HUES64 (cell line): ENCODE measurements at regions not wholly inside any gene's neighbourhood (a gene's known extent, or its start where the extent isn't known, plus 50 kb on each side); places are given as distances from the start of the nearest gene placed in this dataset.
"Not testable (repeated sequence)": the region's sequence is repeated elsewhere in the genome, so short reads cannot be mapped to it uniquely, and the experiment has no call there.

Experiments used
- H3K27ac ChIP-seq: 2 replicates; pipeline ENCODE4 v1.7.0; 2013; ENCODE audit warnings: low read depth, low read length, inconsistent platforms
- H3K27me3 ChIP-seq: 2 replicates; pipeline ENCODE4 v1.6.1; 2013; ENCODE audit warnings: mild to moderate bottlenecking, low read length; ENCODE audit not compliant: insufficient read depth
- H3K36me3 ChIP-seq: 2 replicates; pipeline ENCODE4 v1.6.1; 2013; ENCODE audit warnings: mild to moderate bottlenecking, low read length; ENCODE audit not compliant: insufficient read depth
- H3K4me1 ChIP-seq: 2 replicates; pipeline ENCODE4 v1.6.1; 2013; ENCODE audit warnings: mild to moderate bottlenecking, low read length, moderate library complexity; ENCODE audit not compliant: insufficient read depth
- H3K4me3 ChIP-seq: 2 replicates; pipeline ENCODE4 v1.5.1; 2013; ENCODE audit warnings: mild to moderate bottlenecking, low read length, moderate library complexity
- H3K9ac ChIP-seq: 2 replicates; pipeline ENCODE4 v1.6.1; 2013; ENCODE audit warnings: mild to moderate bottlenecking, low read depth, low read length
- H3K9me3 ChIP-seq: 2 replicates; pipeline ENCODE4 v1.6.1; 2013; ENCODE audit warnings: low read depth, low read length; ENCODE audit not compliant: insufficient read depth
- WGBS: fragments of 150-250, 120-280 bp; methylation state at CpG from one replicate; pipeline ENCODE4 v1.1.7; 2013; ENCODE audit warnings: missing lambda C conversion rate; 5-methylcytosine and 5-hydroxymethylcytosine counted together

DNA sequence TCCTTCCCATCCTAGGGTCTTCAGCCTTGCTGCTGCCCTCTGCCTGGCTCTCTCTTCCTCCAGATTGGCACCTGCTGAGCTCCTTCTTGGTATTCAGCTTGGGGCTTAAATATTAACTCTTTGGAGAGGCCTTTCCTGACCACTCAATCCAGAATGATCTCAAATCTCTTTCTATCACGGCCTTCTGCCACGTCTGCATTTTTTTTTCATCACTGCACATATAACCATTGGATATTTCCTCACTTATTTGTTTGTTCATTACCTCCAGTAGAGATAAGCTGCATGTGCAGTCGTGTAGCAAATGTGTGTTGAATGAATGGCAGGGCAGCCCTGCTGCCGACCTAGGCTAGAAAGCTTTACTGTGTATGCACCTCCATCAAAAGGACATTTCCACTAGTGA lies 51.6 kb upstream of the MPP7 start:
- Histone ChIP-seq H3K36me3 (no peaks in the 10 kb centered on the region), H3K4me1 (no peaks in the 10 kb centered on the region), H3K9ac (no peak overlapping the region), H3K4me3 (no peak overlapping the region), H3K27ac (no peak overlapping the region), H3K9me3 (no peaks in the 10 kb centered on the region), H3K27me3 (no peaks in the 10 kb centered on the region)
- WGBS, result 92% methylated on average over 4 of the region's 4 CpGs

GRCh38 chr10:28355376-28355775 lies 52.5 kb upstream of the MPP7 start:
- Histone ChIP-seq H3K36me3 (no peaks in the 10 kb centered on the region), H3K27me3 (no peaks in the 10 kb centered on the region), H3K27ac (no peak overlapping the region), H3K4me1 (no peaks in the 10 kb centered on the region), H3K9me3 (no peaks in the 10 kb centered on the region), H3K9ac (no peak overlapping the region), H3K4me3 (no peak overlapping the region)
- 95% methylated on average over 2 of the region's 2 CpGs for WGBS

DNA sequence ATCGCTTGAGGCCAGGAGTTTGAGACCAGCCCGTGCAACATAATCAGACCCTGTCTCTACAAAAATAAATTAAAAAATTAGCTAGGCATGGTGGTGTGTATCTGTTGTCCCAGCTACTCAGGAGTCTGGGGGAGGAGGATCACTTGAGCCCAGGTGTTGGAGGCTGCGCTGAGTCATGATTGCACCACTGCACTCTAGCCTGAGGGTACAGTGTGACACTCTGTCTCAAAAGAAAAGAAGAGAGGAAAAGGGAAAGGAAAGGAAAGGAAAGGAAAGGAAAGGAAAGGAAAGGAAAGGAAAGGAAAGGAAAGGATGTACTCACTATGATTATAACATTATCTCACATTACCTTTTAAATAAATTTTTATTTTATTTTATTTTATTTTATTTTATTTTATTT lies 56.5 kb upstream of the MPP7 start:
- Histone ChIP-seq H3K36me3 (no peaks in the 10 kb centered on the region), H3K9me3 (no peaks in the 10 kb centered on the region), H3K27me3 (no peaks in the 10 kb centered on the region), H3K4me3 (no peak overlapping the region), H3K9ac (no peak overlapping the region), H3K27ac (no peak overlapping the region), H3K4me1 (no peaks in the 10 kb centered on the region)
- WGBS, result 95% methylated on average over 1 of the region's 3 CpGs

GRCh38 chr10:28360175-28360574 lies 57.3 kb upstream of the MPP7 start:
- no peak overlapping the region for H3K4me3 ChIP-seq
- no peaks in the 10 kb centered on the region for H3K9me3 ChIP-seq
- H3K4me1 ChIP-seq, result no peaks in the 10 kb centered on the region
- no peaks in the 10 kb centered on the region for H3K27me3 ChIP-seq
- H3K36me3 ChIP-seq, result no peaks in the 10 kb centered on the region
- H3K27ac ChIP-seq, result no peak overlapping the region
- H3K9ac ChIP-seq, result no peak overlapping the region
- WGBS, result 97% methylated on average over 3 of the region's 4 CpGs

DNA sequence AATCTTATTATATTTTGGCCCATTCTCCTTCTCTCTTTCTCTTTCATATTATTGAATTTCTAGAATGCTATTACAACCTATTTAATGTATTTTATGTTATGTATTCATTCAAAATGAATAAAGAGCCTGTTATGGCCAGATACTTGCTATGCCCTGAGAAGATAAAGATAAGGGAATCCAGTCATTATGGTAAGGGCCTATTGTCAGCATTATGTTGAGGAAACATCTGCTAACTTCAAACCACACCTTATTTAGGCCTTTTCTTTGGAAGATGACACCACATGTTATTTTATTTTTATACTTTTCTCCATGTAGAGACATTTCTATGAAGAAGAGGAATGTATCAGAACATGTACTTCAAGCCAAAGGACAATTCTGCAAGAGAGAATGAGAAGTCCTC lies 60.5 kb upstream of the MPP7 start:
- Histone ChIP-seq H3K9ac (no peak overlapping the region), H3K4me1 (no peaks in the 10 kb centered on the region), H3K27ac (no peak overlapping the region), H3K27me3 (no peaks in the 10 kb centered on the region), H3K9me3 (no peaks in the 10 kb centered on the region), H3K36me3 (no peaks in the 10 kb centered on the region), H3K4me3 (no peak overlapping the region)

DNA sequence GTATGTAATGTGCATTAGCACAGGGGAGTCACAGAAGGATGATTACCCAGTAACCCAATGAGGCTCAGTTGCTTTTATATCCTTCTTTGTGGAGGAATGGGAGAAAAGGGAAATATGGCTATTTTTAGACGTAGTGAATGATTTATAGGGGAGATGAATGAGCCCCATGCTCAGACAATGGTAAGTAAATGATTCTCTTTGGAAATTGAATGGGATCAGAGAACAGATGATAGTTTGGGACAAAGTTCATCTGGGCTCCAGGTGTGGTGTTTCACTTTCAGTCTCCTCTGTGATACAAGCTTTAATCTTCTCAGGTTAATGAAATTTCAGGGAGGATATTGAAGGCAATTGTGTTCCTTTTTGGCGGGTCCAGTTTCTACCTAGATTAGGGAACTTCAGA lies 63.0 kb upstream of the MPP7 start:
- H3K36me3 ChIP-seq, result no peaks in the 10 kb centered on the region
- WGBS, result 82% methylated on average over 2 of the region's 2 CpGs
- no peak overlapping the region for H3K9ac ChIP-seq
- no peaks in the 10 kb centered on the region for H3K27me3 ChIP-seq
- H3K4me1 ChIP-seq, result no peaks in the 10 kb centered on the region
- H3K4me3 ChIP-seq, result no peak overlapping the region
- no peak overlapping the region for H3K27ac ChIP-seq
- no peaks in the 10 kb centered on the region for H3K9me3 ChIP-seq

GRCh38 chr10:28366994-28367393 lies 64.1 kb upstream of the MPP7 start:
- Histone ChIP-seq H3K27me3 (no peaks in the 10 kb centered on the region), H3K9ac (no peak overlapping the region), H3K9me3 (no peaks in the 10 kb centered on the region), H3K4me1 (no peaks in the 10 kb centered on the region), H3K27ac (no peak overlapping the region), H3K4me3 (no peak overlapping the region), H3K36me3 (no peaks in the 10 kb centered on the region)
- WGBS, result 63% methylated on average over 7 of the region's 7 CpGs

DNA sequence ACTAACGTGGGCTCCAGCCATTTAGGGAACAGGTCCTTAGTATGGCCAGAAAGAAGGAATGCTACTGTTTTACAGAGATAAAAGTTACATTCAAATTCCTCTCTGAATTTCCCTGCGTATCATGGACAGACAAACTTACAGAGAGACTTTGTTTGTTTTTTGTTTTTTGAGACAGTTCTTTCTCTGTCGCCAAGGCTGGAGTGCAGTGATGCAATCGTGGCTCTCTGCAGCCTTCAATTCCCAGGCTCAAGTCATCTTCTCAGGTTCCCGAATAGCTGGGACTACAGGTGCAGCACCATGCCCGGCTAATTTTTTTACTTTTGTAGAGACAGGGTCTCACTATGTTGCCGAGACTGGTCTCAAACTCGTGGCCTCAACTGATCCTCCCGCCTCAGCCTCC lies 64.5 kb upstream of the MPP7 start:
- Histone ChIP-seq H3K27me3 (no peaks in the 10 kb centered on the region), H3K9me3 (no peaks in the 10 kb centered on the region), H3K27ac (no peak overlapping the region), H3K9ac (no peak overlapping the region), H3K4me3 (no peak overlapping the region), H3K4me1 (no peaks in the 10 kb centered on the region), H3K36me3 (no peaks in the 10 kb centered on the region)
- 82% methylated on average over 9 of the region's 9 CpGs for WGBS

- 86% methylated on average over 9 of the region's 9 CpGs for WGBS
- Histone ChIP-seq H3K9ac (no peak overlapping the region), H3K4me1 (no peaks in the 10 kb centered on the region), H3K9me3 (no peaks in the 10 kb centered on the region), H3K27me3 (no peaks in the 10 kb centered on the region), H3K36me3 (no peaks in the 10 kb centered on the region), H3K27ac (no peak overlapping the region), H3K4me3 (no peak overlapping the region)
Observed at GRCh38 chr10:28367929-28368484, 65.1 kb upstream of the MPP7 start.

DNA sequence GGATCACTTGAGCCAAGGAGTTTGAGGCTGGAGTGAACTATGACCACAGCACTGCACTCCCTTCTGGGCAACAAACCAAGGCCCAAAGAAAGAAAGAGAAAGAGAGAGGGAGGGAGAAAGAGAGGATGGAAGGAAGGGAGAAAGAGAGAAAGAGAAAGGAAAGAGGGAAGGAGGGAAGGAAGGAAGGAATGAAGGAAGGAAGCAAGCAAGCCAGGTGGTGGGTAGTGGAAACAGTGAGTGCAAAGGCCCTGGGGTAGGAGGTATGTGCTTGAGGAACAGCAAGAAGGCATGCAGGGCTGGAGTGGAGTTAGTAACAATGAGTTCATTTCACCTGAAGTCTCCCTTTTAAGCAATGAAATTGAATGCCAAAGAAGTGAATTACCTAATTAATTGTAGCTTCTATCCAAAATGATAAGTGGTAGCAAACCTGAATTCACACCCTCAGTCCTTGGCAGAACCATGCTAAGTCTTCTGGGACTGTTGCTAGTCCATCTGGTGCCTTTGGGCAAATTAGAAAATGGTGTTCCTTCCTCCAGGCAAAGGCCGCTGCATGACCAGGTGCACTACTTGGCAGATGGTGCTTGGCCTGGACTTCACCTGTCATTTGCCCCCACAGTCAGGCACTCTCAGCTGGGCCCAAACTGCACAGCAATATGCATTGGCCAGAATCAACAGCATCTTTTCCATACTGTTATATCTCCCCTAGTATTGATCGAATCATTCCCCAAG lies 67.4 kb upstream of the MPP7 start:
- H3K4me3 ChIP-seq, result no peak overlapping the region
- H3K4me1 ChIP-seq, result peaks cover 4% of the 10 kb centered on the region
- H3K27ac ChIP-seq, result no peak overlapping the region
- no peaks in the 10 kb centered on the region for H3K9me3 ChIP-seq
- no peak overlapping the region for H3K9ac ChIP-seq
- H3K27me3 ChIP-seq, result no peaks in the 10 kb centered on the region
- no peaks in the 10 kb centered on the region for H3K36me3 ChIP-seq
- 96% methylated on average over 2 of the region's 2 CpGs for WGBS

GRCh38 chr10:28371638-28372037 lies 68.8 kb upstream of the MPP7 start:
- H3K36me3 ChIP-seq, result not testable (repeated sequence)
- WGBS, result 86% methylated on average over 1 of the region's 1 CpG
- peaks cover 10% of the 10 kb centered on the region for H3K4me1 ChIP-seq

DNA sequence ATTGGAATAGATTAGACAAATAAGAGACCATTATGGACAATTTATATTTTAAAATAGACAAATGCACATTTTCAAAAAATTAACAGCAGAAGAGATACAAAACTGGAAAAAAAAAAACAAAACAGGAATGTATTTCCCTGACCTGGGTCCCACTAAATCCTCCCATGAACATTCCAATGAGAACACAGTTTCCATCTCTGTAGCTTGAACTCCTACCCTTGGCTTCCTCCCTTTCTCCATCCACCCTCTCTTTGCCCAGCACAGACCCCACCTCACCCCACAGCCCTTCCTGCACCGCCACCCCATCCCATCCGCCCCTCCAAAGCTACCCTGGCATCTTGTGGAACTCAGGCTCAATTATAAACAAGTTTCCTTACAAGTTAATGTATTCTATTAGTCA lies 71.2 kb upstream of the MPP7 start:
- Histone ChIP-seq H3K4me1 (peaks cover 10% of the 10 kb centered on the region), H3K9ac (no peak overlapping the region), H3K36me3 (no peaks in the 10 kb centered on the region), H3K9me3 (no peaks in the 10 kb centered on the region), H3K4me3 (no peak overlapping the region), H3K27me3 (no peaks in the 10 kb centered on the region), H3K27ac (no peak overlapping the region)
- WGBS, result 89% methylated on average over 2 of the region's 2 CpGs

More at GRCh38 chr10:28371638-28372037, 68.8 kb upstream of the MPP7 start:
- H3K9me3 ChIP-seq, H3K9ac ChIP-seq, H3K27ac ChIP-seq, H3K4me3 ChIP-seq, H3K27me3 ChIP-seq: not testable (repeated sequence)
